Cardiac fibroblast (primary cell): ENCODE measurements at regions not wholly inside any gene's neighbourhood (a gene's known extent, or its start where the extent isn't known, plus 50 kb on each side); places are given as distances from the start of the nearest gene placed in this dataset.

Experiments used
- DNase-seq, 2 donors: peaks; one replicate each; pipeline versions ENCODE4 v3.0.0 to v3.0.0-alpha.2; 2010; ENCODE audit warnings: low read depth in 2 of 2
- H3K4me3 ChIP-seq, 2 donors: replicated peaks in 1 of 2; 1 replicate in 1 of 2; 2 replicates in 1 of 2; pipeline ENCODE4 v1.5.1; 2011; ENCODE audit warnings: low read depth in 2 of 2, low read length in 2 of 2, mild to moderate bottlenecking in 2 of 2, moderate library complexity in 1 of 2
- CTCF ChIP-seq: IDR thresholded peaks from one replicate; pipeline ENCODE4 v1.5.1; 2011; ENCODE audit warnings: low read depth, mild to moderate bottlenecking, low read length, inconsistent platforms

GRCh38 chr21:28380241-28380640 lies 612.4 kb downstream of the LTN1 start:
- DNase-seq: no peak
- no peak overlapping the region for H3K4me3 ChIP-seq
- TF ChIP-seq CTCF: no peak

DNA sequence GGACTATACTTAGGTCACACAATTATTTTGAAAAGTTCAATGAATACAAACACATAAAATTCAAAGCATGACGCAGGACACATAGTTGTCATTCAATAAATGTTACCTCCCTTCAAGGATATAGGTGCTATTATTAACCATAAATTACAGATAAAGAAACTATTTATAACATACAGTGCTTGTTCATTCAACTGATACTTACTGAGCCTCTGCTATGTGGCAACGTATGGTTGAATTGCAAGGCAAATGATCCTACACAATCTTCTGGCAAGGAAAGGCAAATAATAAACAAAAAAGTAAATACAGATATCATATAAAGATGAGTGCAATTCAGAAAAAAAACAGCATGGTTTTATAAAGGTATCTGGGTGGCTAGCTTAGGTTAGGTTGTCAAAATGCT lies 614.7 kb downstream of the LTN1 start:
- H3K4me3 ChIP-seq: no peak overlapping the region
- DNase-seq: no peak
- no peak for TF ChIP-seq CTCF

- DNase-seq: peak; percentile 54 to 88
- no peak for TF ChIP-seq CTCF
- no peak overlapping the region for H3K4me3 ChIP-seq
Measured at GRCh38 chr21:28375708-28376385, 616.8 kb downstream of the LTN1 start.

DNA sequence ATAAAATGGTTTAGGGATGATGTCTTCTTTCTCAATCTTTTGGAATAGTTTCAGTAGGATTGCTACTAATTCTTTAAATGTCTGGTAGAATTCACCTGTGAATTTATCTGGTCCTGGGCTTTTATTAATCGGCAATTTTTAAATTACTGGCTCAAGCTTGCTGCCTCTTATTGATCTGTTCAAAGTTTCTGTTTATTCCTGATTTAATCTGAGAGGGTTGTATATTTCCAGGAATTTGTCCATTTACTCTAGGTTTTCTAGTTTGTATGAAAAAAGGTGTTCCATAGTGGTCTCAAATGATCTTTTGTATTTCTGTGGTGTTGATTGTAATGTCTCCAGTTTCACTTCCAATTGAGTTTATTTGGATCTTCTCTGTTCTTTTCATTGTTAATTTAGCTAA lies 617.8 kb downstream of the LTN1 start:
- no peak overlapping the region for H3K4me3 ChIP-seq
- DNase-seq: no peak
- TF ChIP-seq CTCF: no peak

DNA sequence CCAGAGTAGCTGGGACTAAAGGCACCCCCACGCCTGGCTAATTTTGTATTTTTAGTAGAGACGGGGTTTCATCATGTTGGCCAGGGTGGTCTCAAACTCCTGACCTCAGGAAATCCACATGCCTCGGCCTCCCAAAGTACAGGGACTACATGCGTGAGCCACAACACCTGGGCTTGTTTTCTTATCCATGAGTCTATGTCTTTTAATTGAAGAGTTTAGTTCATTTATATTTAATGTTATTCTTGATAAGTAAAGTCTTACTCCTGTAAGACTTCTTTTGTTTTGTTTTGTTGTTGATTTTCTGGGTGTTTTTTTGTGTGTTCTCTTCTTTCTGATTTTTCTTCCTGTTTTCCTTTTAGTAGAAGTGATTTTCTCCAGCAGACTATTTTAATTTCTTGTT lies 621.0 kb downstream of the LTN1 start:
- DNase-seq: no peak
- TF ChIP-seq CTCF: no peak
- no peak overlapping the region for H3K4me3 ChIP-seq

GRCh38 chr21:28359300-28359699 lies 633.4 kb downstream of the LTN1 start:
- H3K4me3 ChIP-seq: no peak overlapping the region
- no peak for TF ChIP-seq CTCF
- no peak for DNase-seq

DNA sequence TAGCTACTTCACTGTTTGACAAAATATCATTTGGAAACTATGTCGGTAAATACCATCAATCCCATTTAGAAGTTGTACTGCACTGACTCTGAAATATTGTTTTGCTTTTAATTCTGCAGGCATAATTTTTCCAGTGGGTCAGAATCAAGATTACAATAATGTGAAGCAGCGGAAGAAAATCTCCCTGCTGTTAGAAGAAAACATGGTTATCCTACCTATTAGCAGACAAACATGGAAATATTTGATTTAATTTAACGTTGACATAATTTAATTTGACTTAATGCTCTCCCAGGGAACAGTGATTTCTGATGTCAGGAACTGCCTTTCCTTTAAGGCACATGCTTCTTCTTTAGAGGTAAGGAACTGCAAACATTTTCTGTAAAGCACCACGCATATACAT lies 634.0 kb downstream of the LTN1 start:
- no peak for TF ChIP-seq CTCF
- H3K4me3 ChIP-seq: no peak overlapping the region

More for the DNA sequence above, 634.0 kb downstream of the LTN1 start:
- no peak for DNase-seq
